Erythroblast (primary cell): ENCODE measurements at regions not wholly inside any gene's neighbourhood (a gene's known extent, or its start where the extent isn't known, plus 50 kb on each side); places are given as distances from the start of the nearest gene placed in this dataset.

Source experiments
- GATA1 ChIP-seq: IDR thresholded peaks from 2 replicates; pipeline ENCODE4 v1.6.1; 2011; ENCODE audit warnings: low read depth, mild to moderate bottlenecking, control low read depth, low read length, moderate library complexity
- POLR2A ChIP-seq: IDR thresholded peaks from 2 replicates; pipeline ENCODE4 v1.6.1; 2011; ENCODE audit warnings: mild to moderate bottlenecking, low read length

- no peak for TF ChIP-seq POLR2A
- TF ChIP-seq GATA1 = no peak
Measured at GRCh38 chr7:138207555-138207971, 131.3 kb downstream of the AKR1D1 start.
